WI38 (cell line): ENCODE measurements at regions not wholly inside any gene's neighbourhood (a gene's known extent, or its start where the extent isn't known, plus 50 kb on each side); places are given as distances from the start of the nearest gene placed in this dataset.

Source experiments
- H3K4me3 ChIP-seq: 2 replicates; pipeline ENCODE4 v1.5.1; 2011; ENCODE audit warnings: low read depth, mild to moderate bottlenecking, control low read depth, low read length
- CTCF ChIP-seq: IDR thresholded peaks from 2 replicates; pipeline ENCODE4 v1.5.1; 2012; ENCODE audit warnings: low read depth, mild to moderate bottlenecking, control low read depth, low read length

GRCh38 chr5:168169791-168170190 is 121.7 kb upstream of the WWC1 start:
- no peak for TF ChIP-seq CTCF

GRCh38 chr5:168171901-168172759 is 119.3 kb upstream of the WWC1 start:
- no peak overlapping the region for H3K4me3 ChIP-seq
- no peak for TF ChIP-seq CTCF

More at GRCh38 chr5:168169791-168170190, 121.7 kb upstream of the WWC1 start:
- no peak overlapping the region for H3K4me3 ChIP-seq

- H3K4me3 ChIP-seq, result no peak overlapping the region
- TF ChIP-seq CTCF, result no peak
Observed at GRCh38 chr5:168172760-168173223, 118.7 kb upstream of the WWC1 start.

GRCh38 chr5:168174376-168174775 is 117.1 kb upstream of the WWC1 start:
- TF ChIP-seq CTCF, result no peak
- no peak overlapping the region for H3K4me3 ChIP-seq

GRCh38 chr5:168176251-168176650 is 115.2 kb upstream of the WWC1 start:
- TF ChIP-seq CTCF, result no peak
- H3K4me3 ChIP-seq, result no peak overlapping the region

- no peak overlapping the region for H3K4me3 ChIP-seq
- TF ChIP-seq CTCF, result no peak
Observed at GRCh38 chr5:168176941-168177340, 114.5 kb upstream of the WWC1 start.

GRCh38 chr5:168177831-168178450 is 113.5 kb upstream of the WWC1 start:
- no peak overlapping the region for H3K4me3 ChIP-seq
- no peak for TF ChIP-seq CTCF
